Activated CD8-positive, alpha-beta memory T cell treated with anti-CD3 and anti-CD28 coated beads for 36 hours (primary cell): ENCODE measurements at regions not wholly inside any gene's neighbourhood (a gene's known extent, or its start where the extent isn't known, plus 50 kb on each side); places are given as distances from the start of the nearest gene placed in this dataset.
"Not testable (repeated sequence)": the region's sequence is repeated elsewhere in the genome, so short reads cannot be mapped to it uniquely, and the experiment has no call there.

ENCODE experiments used
- CTCF ChIA-PET: fragments of 350-600 bp; sonication (Branson Sonifier 250); formaldehyde crosslinking; loops from one replicate; lab custom pipeline; 2021; ENCODE audit warnings: antibody characterized with exemption; lab: Charles Lee
- POLR2A ChIA-PET: fragments of 350-600 bp; sonication (Branson Sonifier 250); formaldehyde crosslinking; loops from one replicate; lab custom pipeline; 2021; ENCODE audit warnings: antibody characterized with exemption; lab: Charles Lee

GRCh38 chr2:147621656-147622197 is 223.1 kb upstream of the ACVR2A start:
- ChIA-PET CTCF (no interaction called here), POLR2A (no interaction called here)

GRCh38 chr2:147619808-147620207 is 225.0 kb upstream of the ACVR2A start:
- POLR2A ChIA-PET, result no interaction called here
- CTCF ChIA-PET, result no interaction called here

GRCh38 chr2:147615726-147616125 is 229.1 kb upstream of the ACVR2A start:
- ChIA-PET CTCF (no interaction called here), POLR2A (no interaction called here)

GRCh38 chr2:147614979-147615470 is 229.8 kb upstream of the ACVR2A start:
- CTCF ChIA-PET, result no interaction called here
- POLR2A ChIA-PET, result no interaction called here

GRCh38 chr2:147614471-147614870 is 230.4 kb upstream of the ACVR2A start:
- POLR2A ChIA-PET, result no interaction called here
- CTCF ChIA-PET, result no interaction called here

- POLR2A ChIA-PET, result interaction anchor here (0.6 kb wide), 1 partner anchor 19 kb away, joined by 3 read pairs; no protein-coding TSS in a partner anchor
- CTCF ChIA-PET, result no interaction called here
Observed at GRCh38 chr2:147610496-147611040, 234.3 kb upstream of the ACVR2A start.

GRCh38 chr2:147609301-147609700 is 235.5 kb upstream of the ACVR2A start:
- POLR2A ChIA-PET, result no interaction called here
- CTCF ChIA-PET, result no interaction called here

- POLR2A ChIA-PET, result no interaction called here
- CTCF ChIA-PET, result no interaction called here
Observed at GRCh38 chr2:147607379-147607778, 237.4 kb upstream of the ACVR2A start.

GRCh38 chr2:147603876-147604275 is 241.0 kb upstream of the ACVR2A start:
- ChIA-PET CTCF (no interaction called here), POLR2A (no interaction called here)

GRCh38 chr2:147603447-147603846 is 241.4 kb upstream of the ACVR2A start:
- CTCF ChIA-PET, result no interaction called here
- POLR2A ChIA-PET, result no interaction called here

- ChIA-PET POLR2A (no interaction called here), CTCF (no interaction called here)
Observed at GRCh38 chr2:147600646-147601045, 244.2 kb upstream of the ACVR2A start.

GRCh38 chr2:147600223-147600622 is 244.6 kb upstream of the ACVR2A start:
- ChIA-PET CTCF (no interaction called here), POLR2A (no interaction called here)

- CTCF ChIA-PET, result no interaction called here
- POLR2A ChIA-PET, result no interaction called here
Observed at GRCh38 chr2:147595200-147595599, 249.6 kb upstream of the ACVR2A start.

GRCh38 chr2:147594038-147594437 is 250.8 kb upstream of the ACVR2A start:
- ChIA-PET CTCF (no interaction called here), POLR2A (no interaction called here)

- POLR2A ChIA-PET, CTCF ChIA-PET: not testable (repeated sequence)
Observed at GRCh38 chr2:147592784-147593183, 252.0 kb upstream of the ACVR2A start.

- ChIA-PET CTCF (no interaction called here), POLR2A (no interaction called here)
Observed at GRCh38 chr2:147589127-147589526, 255.7 kb upstream of the ACVR2A start.

GRCh38 chr2:147588191-147588590 is 256.6 kb upstream of the ACVR2A start:
- ChIA-PET POLR2A (no interaction called here), CTCF (no interaction called here)

- POLR2A ChIA-PET, result no interaction called here
- CTCF ChIA-PET, result no interaction called here
Observed at GRCh38 chr2:147578529-147578928, 266.3 kb upstream of the ACVR2A start.

GRCh38 chr2:147577998-147578380 is 266.8 kb upstream of the ACVR2A start:
- ChIA-PET CTCF (interaction anchor here (0.6 kb wide), 1 partner anchor 138 kb away, joined by 5 read pairs; no protein-coding TSS in a partner anchor), POLR2A (no interaction called here)

- POLR2A ChIA-PET, result no interaction called here
- CTCF ChIA-PET, result interaction anchor here (0.6 kb wide), 1 partner anchor 139 kb away, joined by 5 read pairs; no protein-coding TSS in a partner anchor
Observed at GRCh38 chr2:147577323-147577997, 267.4 kb upstream of the ACVR2A start.

- ChIA-PET CTCF (no interaction called here), POLR2A (no interaction called here)
Observed at GRCh38 chr2:147575106-147575505, 269.7 kb upstream of the ACVR2A start.
